ENCODE measurements at regions not wholly inside any gene's neighbourhood (a gene's known extent, or its start where the extent isn't known, plus 50 kb on each side); places are given as distances from the start of the nearest gene placed in this dataset.
"Not testable (repeated sequence)": the region's sequence is repeated elsewhere in the genome, so short reads cannot be mapped to it uniquely, and the experiment has no call there.

DNA sequence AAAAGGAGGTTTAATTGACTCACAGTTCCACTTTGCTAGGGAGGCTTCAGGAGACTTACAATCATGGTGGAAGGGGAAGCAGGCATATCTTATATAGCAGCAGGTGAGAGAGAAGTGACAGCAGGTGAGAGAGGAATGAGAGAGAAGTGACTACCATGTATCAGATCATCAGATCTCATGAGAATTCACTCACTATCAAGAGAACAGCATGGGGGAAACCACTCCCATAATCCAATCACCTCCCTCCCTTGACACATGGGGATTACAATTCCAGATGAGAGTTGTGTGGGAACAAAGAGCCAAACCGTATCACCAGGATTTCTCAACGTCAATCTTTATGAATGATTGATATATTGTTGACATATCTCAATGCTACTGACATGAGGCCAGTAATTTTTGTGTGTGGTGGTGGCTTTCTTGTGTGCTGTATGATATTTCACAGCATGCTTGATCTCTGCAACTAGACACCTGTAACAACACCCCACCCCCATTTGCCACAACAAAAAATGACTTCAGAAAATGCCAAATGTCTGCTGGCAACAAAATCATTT lies 1470.9 kb upstream of the SEL1L start:
- no peaks in the 10 kb centered on the region for H3K36me3 ChIP-seq (ENCODE audit: insufficient read depth, low read length)
- H3K9ac ChIP-seq (ENCODE audit: low read depth, low read length) = no peak overlapping the region
- peaks cover 9% of the 10 kb centered on the region for H3K9me3 ChIP-seq (replicated peaks; ENCODE audit: low read length)
- H3K4me3 ChIP-seq (ENCODE audit: low read length) = no peak overlapping the region
- H3K4me1 ChIP-seq (ENCODE audit: control insufficient read depth, insufficient read depth, low read length) = no peaks in the 10 kb centered on the region
- no peak overlapping the region for H3K4me2 ChIP-seq (ENCODE audit: low read length)
- no peaks in the 10 kb centered on the region for H3K27me3 ChIP-seq (ENCODE audit: control insufficient read depth, insufficient read depth, low read length)

DNA sequence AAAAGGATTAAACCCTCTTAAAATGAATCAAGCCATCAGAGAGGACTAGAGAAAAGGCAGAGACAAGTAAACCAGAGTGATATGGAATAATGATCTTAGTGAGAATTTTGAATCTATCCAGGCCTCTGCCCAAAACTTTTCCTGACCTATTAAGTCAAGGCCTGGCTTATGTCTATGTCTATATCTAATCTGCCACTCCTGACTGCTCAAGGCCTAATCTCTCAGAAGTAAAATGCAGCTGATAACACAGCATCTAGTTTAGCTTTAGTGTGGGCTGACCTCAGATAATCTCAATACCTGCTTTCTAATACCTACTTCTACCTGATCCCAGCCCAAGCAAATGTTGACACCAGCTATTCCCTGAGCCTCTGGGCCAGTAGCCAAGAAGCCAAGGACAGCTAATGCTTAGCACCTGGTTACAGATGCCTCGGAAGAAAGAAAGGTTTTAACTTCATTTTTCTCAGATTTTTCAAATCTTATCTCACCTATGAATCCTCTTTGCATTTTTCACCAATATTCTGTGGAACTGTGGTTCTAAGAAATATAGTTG lies 1472.5 kb upstream of the SEL1L start:
- H3K9me3 ChIP-seq (replicated peaks; ENCODE audit: low read length) = peaks cover 9% of the 10 kb centered on the region
- H3K36me3 ChIP-seq (ENCODE audit: insufficient read depth, low read length) = no peaks in the 10 kb centered on the region
- H3K27me3 ChIP-seq (ENCODE audit: control insufficient read depth, insufficient read depth, low read length) = no peaks in the 10 kb centered on the region
- no peak overlapping the region for H3K4me3 ChIP-seq (ENCODE audit: low read length)
- H3K9ac ChIP-seq (ENCODE audit: low read depth, low read length) = no peak overlapping the region
- no peaks in the 10 kb centered on the region for H3K4me1 ChIP-seq (ENCODE audit: control insufficient read depth, insufficient read depth, low read length)
- H3K4me2 ChIP-seq (ENCODE audit: low read length) = no peak overlapping the region

DNA sequence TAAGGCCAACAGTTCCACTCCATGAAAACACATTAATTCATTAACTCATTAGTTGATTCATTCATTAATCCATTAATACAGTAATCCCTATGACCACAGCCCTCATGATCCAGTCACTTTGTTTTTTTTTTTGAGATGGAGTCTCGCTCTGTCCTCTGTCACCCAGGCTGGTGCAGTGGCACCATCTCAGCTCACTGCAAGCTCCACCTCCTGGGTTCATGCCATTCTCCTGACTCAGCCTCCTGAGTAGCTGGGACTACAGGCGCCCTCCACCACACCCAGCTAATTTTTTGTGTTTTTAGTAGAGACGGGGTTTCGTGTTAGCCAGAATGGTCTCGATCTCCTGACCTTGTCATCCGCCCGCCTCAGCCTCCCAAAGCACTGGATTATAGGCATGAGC lies 1473.4 kb upstream of the SEL1L start:
- H3K4me2 ChIP-seq (ENCODE audit: low read length); H3K9me3 ChIP-seq (replicated peaks; ENCODE audit: low read length); H3K27me3 ChIP-seq (ENCODE audit: control insufficient read depth, insufficient read depth, low read length); H3K9ac ChIP-seq (ENCODE audit: low read depth, low read length); H3K4me3 ChIP-seq (ENCODE audit: low read length); H3K36me3 ChIP-seq (ENCODE audit: insufficient read depth, low read length); H3K4me1 ChIP-seq (ENCODE audit: control insufficient read depth, insufficient read depth, low read length): not testable (repeated sequence)

DNA sequence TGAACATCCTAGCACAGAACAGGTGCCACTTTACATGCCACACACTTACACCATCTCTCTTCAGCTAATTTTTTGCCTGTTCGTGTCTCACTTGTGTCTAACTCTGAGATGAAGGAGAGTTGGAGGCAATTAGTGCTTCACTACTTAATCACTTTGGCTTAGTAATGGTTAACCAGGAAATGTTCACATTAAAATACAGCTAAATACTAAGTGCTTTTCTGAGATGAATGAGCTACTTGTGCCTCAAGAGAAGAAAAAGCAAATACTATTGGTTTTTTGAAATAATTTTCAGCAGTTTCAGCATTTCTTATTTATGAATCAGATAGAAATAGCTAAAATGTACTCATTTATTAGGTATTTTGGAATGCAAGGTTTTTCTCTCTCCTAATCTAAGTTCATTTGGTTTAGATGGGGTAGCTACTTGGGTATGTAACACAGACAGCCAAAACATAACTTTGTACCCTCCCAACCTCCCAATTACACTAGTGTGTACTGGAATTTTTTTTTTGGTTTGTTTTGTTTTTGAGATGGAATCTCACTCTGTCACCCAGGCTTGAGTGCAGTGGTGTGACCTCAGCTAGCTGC lies 1474.1 kb upstream of the SEL1L start:
- Histone ChIP-seq H3K27me3 (ENCODE audit: control insufficient read depth, insufficient read depth, low read length) (no peaks in the 10 kb centered on the region), H3K4me2 (ENCODE audit: low read length) (no peak overlapping the region), H3K9ac (ENCODE audit: low read depth, low read length) (no peak overlapping the region), H3K4me1 (ENCODE audit: control insufficient read depth, insufficient read depth, low read length) (no peaks in the 10 kb centered on the region), H3K36me3 (ENCODE audit: insufficient read depth, low read length) (no peaks in the 10 kb centered on the region), H3K9me3 (replicated peaks; ENCODE audit: low read length) (peaks cover 9% of the 10 kb centered on the region), H3K4me3 (ENCODE audit: low read length) (no peak overlapping the region)

DNA sequence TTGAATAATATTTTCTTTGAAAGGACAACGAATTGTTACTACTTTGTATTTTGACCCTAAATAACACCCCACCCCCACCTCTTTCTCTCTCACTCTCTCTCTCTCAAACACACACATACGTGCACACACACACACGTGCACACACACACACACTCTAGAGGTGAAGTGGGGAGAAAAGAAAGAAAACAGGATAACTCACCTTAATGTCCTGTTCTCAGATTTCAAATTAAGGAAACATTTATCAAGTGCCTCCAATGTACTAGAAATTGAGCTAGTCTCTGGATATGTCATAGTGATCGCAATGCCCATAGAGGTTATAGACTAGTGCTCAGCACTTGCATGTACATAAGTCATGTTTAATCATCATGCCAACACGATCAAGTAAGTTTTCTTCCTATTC lies 1483.6 kb upstream of the SEL1L start:
- H3K4me2 ChIP-seq (ENCODE audit: low read length) = no peak overlapping the region
- no peaks in the 10 kb centered on the region for H3K27me3 ChIP-seq (ENCODE audit: control insufficient read depth, insufficient read depth, low read length)
- H3K4me3 ChIP-seq (ENCODE audit: low read length) = no peak overlapping the region
- H3K9ac ChIP-seq (ENCODE audit: low read depth, low read length) = no peak overlapping the region
- no peaks in the 10 kb centered on the region for H3K4me1 ChIP-seq (ENCODE audit: control insufficient read depth, insufficient read depth, low read length)
- peaks cover 3% of the 10 kb centered on the region for H3K9me3 ChIP-seq (replicated peaks; ENCODE audit: low read length)
- H3K36me3 ChIP-seq (ENCODE audit: insufficient read depth, low read length) = no peaks in the 10 kb centered on the region

DNA sequence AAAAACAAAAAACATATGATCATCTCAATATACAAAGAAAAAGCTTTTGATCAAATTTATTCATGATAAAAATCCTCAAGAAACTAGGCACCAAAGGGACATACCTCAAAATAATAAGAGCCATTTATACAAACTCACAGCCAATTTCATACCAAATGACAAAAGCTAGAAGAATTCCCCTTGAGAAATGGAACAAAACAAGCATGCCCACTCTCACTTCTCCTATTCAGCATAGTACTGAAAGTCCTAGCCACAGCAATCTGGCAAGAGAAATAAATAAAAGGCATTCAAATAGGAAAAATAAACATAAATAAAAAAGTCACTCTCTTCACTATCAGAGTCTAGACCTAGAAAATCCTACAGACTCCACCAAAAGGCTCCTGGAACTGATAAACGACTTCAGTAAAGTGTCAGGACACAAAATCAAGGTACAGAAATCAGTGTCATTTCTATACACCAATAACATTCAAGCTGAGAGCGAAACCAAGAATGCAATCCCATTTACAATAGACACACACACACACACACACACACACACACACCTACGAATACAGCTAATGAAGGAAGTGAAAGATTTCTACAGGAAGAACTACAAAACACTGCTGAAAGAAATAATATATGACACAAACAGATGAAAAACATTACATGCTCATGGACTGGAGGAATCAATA lies 1486.2 kb upstream of the SEL1L start:
- no peaks in the 10 kb centered on the region for H3K36me3 ChIP-seq (ENCODE audit: insufficient read depth, low read length)
- no peaks in the 10 kb centered on the region for H3K27me3 ChIP-seq (ENCODE audit: control insufficient read depth, insufficient read depth, low read length)
- no peak overlapping the region for H3K4me3 ChIP-seq (ENCODE audit: low read length)
- peaks cover 3% of the 10 kb centered on the region for H3K9me3 ChIP-seq (replicated peaks; ENCODE audit: low read length)
- H3K4me1 ChIP-seq (ENCODE audit: control insufficient read depth, insufficient read depth, low read length) = no peaks in the 10 kb centered on the region
- H3K4me2 ChIP-seq (ENCODE audit: low read length) = no peak overlapping the region
- no peak overlapping the region for H3K9ac ChIP-seq (ENCODE audit: low read depth, low read length)

DNA sequence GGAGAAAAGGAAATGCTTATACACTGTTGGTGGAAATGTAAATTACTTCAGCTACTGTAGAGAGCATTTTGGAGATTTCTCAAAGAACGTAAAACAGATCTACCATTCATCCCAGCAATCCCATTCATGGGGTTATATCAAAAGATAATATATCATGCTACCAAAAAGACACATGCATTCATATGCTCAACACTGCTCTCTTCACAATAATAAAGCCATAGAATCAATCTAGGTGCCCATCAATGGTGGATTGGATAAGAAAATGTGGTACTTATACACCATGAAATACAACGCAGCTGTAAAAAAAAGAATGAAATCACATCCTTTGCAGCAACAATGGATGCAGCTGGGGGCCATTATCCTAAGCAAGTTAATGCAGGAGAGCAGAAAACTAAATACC lies 1487.7 kb upstream of the SEL1L start:
- Histone ChIP-seq H3K4me1 (ENCODE audit: control insufficient read depth, insufficient read depth, low read length) (no peaks in the 10 kb centered on the region), H3K4me3 (ENCODE audit: low read length) (no peak overlapping the region), H3K4me2 (ENCODE audit: low read length) (no peak overlapping the region), H3K9ac (ENCODE audit: low read depth, low read length) (no peak overlapping the region), H3K9me3 (replicated peaks; ENCODE audit: low read length) (no peaks in the 10 kb centered on the region), H3K36me3 (ENCODE audit: insufficient read depth, low read length) (no peaks in the 10 kb centered on the region), H3K27me3 (ENCODE audit: control insufficient read depth, insufficient read depth, low read length) (no peaks in the 10 kb centered on the region)

DNA sequence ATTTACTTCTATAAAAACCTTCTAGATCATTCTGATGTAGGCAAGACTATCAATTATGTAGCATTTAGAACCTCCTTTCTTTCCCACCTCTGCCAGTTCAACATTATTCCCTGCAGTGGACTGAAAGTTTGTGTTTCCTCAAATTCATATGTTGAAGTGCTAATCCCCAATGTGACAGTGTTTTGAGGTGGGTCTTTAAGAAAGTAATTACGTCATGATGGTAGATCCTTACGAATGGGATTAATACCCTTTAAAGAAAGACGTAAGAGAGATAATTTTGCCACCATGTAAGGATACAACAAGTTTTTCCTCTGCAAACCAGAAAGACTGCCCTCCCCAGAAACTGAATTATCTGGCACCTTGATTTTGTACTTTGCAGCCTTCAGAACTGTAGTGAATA lies 1489.7 kb upstream of the SEL1L start:
- Histone ChIP-seq H3K9me3 (replicated peaks; ENCODE audit: low read length) (no peaks in the 10 kb centered on the region), H3K4me2 (ENCODE audit: low read length) (no peak overlapping the region), H3K4me1 (ENCODE audit: control insufficient read depth, insufficient read depth, low read length) (no peaks in the 10 kb centered on the region), H3K4me3 (ENCODE audit: low read length) (no peak overlapping the region), H3K9ac (ENCODE audit: low read depth, low read length) (no peak overlapping the region), H3K36me3 (ENCODE audit: insufficient read depth, low read length) (no peaks in the 10 kb centered on the region), H3K27me3 (ENCODE audit: control insufficient read depth, insufficient read depth, low read length) (no peaks in the 10 kb centered on the region)

DNA sequence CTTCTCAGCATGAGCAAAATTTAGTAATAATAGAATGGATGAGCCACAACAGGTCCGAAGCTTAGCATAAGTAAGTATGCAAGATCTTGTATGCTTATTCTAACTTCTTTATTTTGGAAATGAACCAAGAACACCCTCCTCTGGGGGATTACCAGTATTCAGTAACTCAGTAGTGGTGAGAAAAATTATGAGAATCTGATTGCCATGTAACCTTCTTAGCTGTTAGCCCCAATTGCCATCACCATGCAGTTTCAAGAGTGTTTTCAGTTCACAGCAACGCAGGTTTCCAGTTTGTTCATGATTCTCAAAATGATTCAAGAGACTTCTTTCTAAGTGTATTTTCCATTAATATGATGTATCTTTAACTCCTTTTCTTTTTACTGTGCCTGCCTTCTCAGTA lies 1507.6 kb upstream of the SEL1L start:
- no peaks in the 10 kb centered on the region for H3K9me3 ChIP-seq (replicated peaks; ENCODE audit: low read length)
- H3K36me3 ChIP-seq (ENCODE audit: insufficient read depth, low read length) = no peaks in the 10 kb centered on the region
- no peak overlapping the region for H3K4me3 ChIP-seq (ENCODE audit: low read length)
- H3K9ac ChIP-seq (ENCODE audit: low read depth, low read length) = no peak overlapping the region
- no peaks in the 10 kb centered on the region for H3K4me1 ChIP-seq (ENCODE audit: control insufficient read depth, insufficient read depth, low read length)
- no peak overlapping the region for H3K4me2 ChIP-seq (ENCODE audit: low read length)
- no peaks in the 10 kb centered on the region for H3K27me3 ChIP-seq (ENCODE audit: control insufficient read depth, insufficient read depth, low read length)

DNA sequence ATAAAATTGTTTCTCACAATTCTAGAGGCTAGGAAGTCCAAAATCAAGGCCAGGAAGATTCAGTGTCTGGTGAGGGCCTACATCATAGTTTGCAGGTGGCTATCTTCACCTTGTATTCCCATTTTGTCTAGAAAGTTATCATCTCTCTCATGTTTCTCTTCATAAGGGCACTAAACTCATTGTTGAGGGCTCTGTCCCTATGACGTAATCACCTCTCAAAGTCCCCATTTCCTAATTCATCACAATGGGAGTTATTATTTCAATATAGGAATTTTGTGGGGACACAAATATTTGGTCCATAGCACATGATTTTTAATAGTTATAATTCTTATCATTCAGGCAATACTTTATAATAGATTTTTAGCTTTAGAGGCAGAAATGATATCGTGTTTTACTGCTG lies 1509.2 kb upstream of the SEL1L start:
- H3K27me3 ChIP-seq (ENCODE audit: control insufficient read depth, insufficient read depth, low read length) = no peaks in the 10 kb centered on the region

DNA sequence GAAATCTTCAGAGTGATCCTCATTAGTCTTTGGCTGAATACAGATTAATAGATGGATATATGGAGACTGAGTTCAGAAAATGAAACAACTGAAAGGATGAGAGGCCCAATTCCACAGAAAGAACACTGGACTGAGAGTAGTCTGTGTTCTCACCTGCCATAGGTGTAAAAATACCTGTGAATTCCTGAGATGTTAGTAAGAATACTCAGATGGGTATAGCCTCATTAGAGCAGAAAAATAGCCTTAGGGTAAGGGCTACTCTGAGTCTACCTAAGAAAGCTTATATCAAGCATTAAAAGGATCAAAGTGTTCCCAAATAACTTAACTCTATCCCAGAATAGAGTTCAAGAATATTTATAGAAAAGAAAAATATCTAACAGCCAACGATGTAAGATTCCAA lies 1510.3 kb upstream of the SEL1L start:
- Histone ChIP-seq H3K9me3 (replicated peaks; ENCODE audit: low read length) (peaks cover 3% of the 10 kb centered on the region), H3K36me3 (ENCODE audit: insufficient read depth, low read length) (no peaks in the 10 kb centered on the region), H3K4me3 (ENCODE audit: low read length) (no peak overlapping the region), H3K4me1 (ENCODE audit: control insufficient read depth, insufficient read depth, low read length) (no peaks in the 10 kb centered on the region), H3K9ac (ENCODE audit: low read depth, low read length) (no peak overlapping the region), H3K27me3 (ENCODE audit: control insufficient read depth, insufficient read depth, low read length) (no peaks in the 10 kb centered on the region), H3K4me2 (ENCODE audit: low read length) (no peak overlapping the region)

More for the DNA sequence above, 1509.2 kb upstream of the SEL1L start:
- no peak overlapping the region for H3K4me3 ChIP-seq (ENCODE audit: low read length)
- H3K9me3 ChIP-seq (replicated peaks; ENCODE audit: low read length) = peaks cover 3% of the 10 kb centered on the region
- no peaks in the 10 kb centered on the region for H3K4me1 ChIP-seq (ENCODE audit: control insufficient read depth, insufficient read depth, low read length)
- no peak overlapping the region for H3K4me2 ChIP-seq (ENCODE audit: low read length)
- H3K9ac ChIP-seq (ENCODE audit: low read depth, low read length) = no peak overlapping the region
- no peaks in the 10 kb centered on the region for H3K36me3 ChIP-seq (ENCODE audit: insufficient read depth, low read length)
